ENCODE measurements at regions not wholly inside any gene's neighbourhood (a gene's known extent, or its start where the extent isn't known, plus 50 kb on each side); places are given as distances from the start of the nearest gene placed in this dataset.

DNA sequence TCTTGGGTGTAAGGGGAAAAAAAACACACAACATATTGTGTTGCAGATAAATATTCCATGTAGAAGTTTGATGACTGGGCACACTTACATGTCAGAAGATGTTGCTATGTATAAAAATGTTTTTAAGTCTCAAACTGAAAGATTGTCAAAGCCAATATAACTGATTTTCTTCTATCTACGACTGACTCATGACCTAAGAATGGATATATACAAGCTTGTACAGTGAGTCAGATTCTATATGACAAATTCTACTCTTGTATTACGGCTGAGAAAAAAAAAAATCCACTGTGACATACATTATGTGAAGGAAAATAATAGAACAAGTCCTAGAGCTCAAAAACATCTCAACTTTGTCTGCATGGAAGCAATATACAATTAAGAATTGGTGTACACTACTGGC lies 343.0 kb upstream of the PCDH15 start:
- DNase-seq (ENCODE audit: low read depth in 1 of 2, low spot score in 1 of 2) = no peak
- Histone ChIP-seq H3K27me3 (no peaks in the 10 kb centered on the region), H3K4me1 (ENCODE audit: low read depth) (no peaks in the 10 kb centered on the region), H3K27ac (no peak overlapping the region), H3K4me3 (no peak overlapping the region), H3K9me3 (ENCODE audit: low read depth) (no peaks in the 10 kb centered on the region), H3K36me3 (no peaks in the 10 kb centered on the region)
- TF ChIP-seq, protein P1, sequence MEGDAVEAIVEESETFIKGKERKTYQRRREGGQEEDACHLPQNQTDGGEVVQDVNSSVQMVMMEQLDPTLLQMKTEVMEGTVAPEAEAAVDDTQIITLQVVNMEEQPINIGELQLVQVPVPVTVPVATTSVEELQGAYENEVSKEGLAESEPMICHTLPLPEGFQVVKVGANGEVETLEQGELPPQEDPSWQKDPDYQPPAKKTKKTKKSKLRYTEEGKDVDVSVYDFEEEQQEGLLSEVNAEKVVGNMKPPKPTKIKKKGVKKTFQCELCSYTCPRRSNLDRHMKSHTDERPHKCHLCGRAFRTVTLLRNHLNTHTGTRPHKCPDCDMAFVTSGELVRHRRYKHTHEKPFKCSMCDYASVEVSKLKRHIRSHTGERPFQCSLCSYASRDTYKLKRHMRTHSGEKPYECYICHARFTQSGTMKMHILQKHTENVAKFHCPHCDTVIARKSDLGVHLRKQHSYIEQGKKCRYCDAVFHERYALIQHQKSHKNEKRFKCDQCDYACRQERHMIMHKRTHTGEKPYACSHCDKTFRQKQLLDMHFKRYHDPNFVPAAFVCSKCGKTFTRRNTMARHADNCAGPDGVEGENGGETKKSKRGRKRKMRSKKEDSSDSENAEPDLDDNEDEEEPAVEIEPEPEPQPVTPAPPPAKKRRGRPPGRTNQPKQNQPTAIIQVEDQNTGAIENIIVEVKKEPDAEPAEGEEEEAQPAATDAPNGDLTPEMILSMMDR (IDR thresholded peaks at IDR 0.05; ENCODE audit: low read depth, low read length) = no peak

GRCh38 chr10:55141892-55142291 lies 340.9 kb upstream of the PCDH15 start:
- H3K27me3 ChIP-seq = no peaks in the 10 kb centered on the region
- TF ChIP-seq, protein P1 (IDR thresholded peaks at IDR 0.05; ENCODE audit: low read depth, low read length) = no peak

DNA sequence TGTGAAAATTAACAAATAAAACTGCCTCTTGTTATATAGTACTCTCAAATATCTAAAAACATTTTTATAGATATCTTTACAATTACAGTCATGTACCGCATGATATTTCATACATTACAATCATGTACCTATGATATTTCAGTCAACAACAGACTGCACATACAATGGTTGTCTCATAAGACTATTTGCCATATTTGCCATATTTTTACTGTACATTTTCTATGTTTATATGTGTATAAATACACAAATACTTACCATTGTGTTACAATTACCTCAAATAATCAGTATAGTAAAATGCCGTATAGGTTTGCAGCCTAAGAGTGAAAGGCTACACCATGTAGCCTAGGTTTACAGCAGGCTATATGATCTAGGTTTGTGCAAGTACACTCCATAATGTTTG lies 336.0 kb upstream of the PCDH15 start:
- no peaks in the 10 kb centered on the region for H3K9me3 ChIP-seq (ENCODE audit: low read depth)
- no peaks in the 10 kb centered on the region for H3K36me3 ChIP-seq
- no peak overlapping the region for H3K27ac ChIP-seq
- no peaks in the 10 kb centered on the region for H3K4me1 ChIP-seq (ENCODE audit: low read depth)
- TF ChIP-seq, protein P1 (IDR thresholded peaks at IDR 0.05; ENCODE audit: low read depth, low read length) = no peak
- H3K4me3 ChIP-seq = no peak overlapping the region
- no peak for DNase-seq (ENCODE audit: low read depth in 1 of 2, low spot score in 1 of 2)
- no peaks in the 10 kb centered on the region for H3K27me3 ChIP-seq

More at GRCh38 chr10:55141892-55142291, 340.9 kb upstream of the PCDH15 start:
- Histone ChIP-seq H3K4me1 (ENCODE audit: low read depth) (no peaks in the 10 kb centered on the region), H3K4me3 (no peak overlapping the region), H3K36me3 (no peaks in the 10 kb centered on the region), H3K27ac (no peak overlapping the region), H3K9me3 (ENCODE audit: low read depth) (no peaks in the 10 kb centered on the region)
- DNase-seq (ENCODE audit: low read depth in 1 of 2, low spot score in 1 of 2) = no peak

- Histone ChIP-seq H3K27ac (no peak overlapping the region), H3K4me3 (no peak overlapping the region), H3K27me3 (no peaks in the 10 kb centered on the region), H3K4me1 (ENCODE audit: low read depth) (no peaks in the 10 kb centered on the region), H3K36me3 (no peaks in the 10 kb centered on the region), H3K9me3 (ENCODE audit: low read depth) (no peaks in the 10 kb centered on the region)
- TF ChIP-seq, protein P1 (IDR thresholded peaks at IDR 0.05; ENCODE audit: low read depth, low read length) = no peak
- no peak for DNase-seq (ENCODE audit: low read depth in 1 of 2, low spot score in 1 of 2)
These were observed 303.7 kb upstream of the PCDH15 start for GRCh38 chr10:55104738-55105137.

DNA sequence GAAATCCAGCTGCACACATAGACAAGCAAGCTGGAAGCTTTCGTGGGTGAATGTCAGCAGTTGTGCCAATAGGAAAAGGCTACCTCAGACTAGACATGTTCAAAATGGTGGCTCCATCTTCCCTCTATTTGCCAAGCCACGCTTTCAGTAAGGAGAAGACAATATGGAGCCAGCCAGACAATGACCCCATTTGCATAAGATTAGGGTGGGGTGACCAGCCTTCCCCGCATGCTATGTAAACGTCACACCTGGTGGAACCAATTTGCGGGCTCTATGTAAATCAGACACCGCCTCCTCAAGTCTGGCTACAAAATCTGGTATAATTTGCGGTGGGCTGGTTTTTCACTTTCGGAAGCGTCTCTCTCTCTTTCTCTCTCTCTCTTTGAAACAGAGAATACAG lies 297.4 kb upstream of the PCDH15 start:
- TF ChIP-seq, protein P1 (IDR thresholded peaks at IDR 0.05; ENCODE audit: low read depth, low read length) = no peak
- Histone ChIP-seq H3K4me1 (ENCODE audit: low read depth) (no peaks in the 10 kb centered on the region), H3K27ac (no peak overlapping the region), H3K36me3 (no peaks in the 10 kb centered on the region), H3K4me3 (no peak overlapping the region), H3K27me3 (no peaks in the 10 kb centered on the region), H3K9me3 (ENCODE audit: low read depth) (no peaks in the 10 kb centered on the region)
- DNase-seq (ENCODE audit: low read depth in 1 of 2, low spot score in 1 of 2) = no peak
